Esophagus squamous epithelium (tissue), 4 donors: ENCODE measurements at regions not wholly inside any gene's neighbourhood (a gene's known extent, or its start where the extent isn't known, plus 50 kb on each side); places are given as distances from the start of the nearest gene placed in this dataset.

Experiments used
- POLR2A ChIP-seq, 4 donors: fragments of 450-650 bp; IDR thresholded peaks; one replicate each; pipeline ENCODE4 v1.6.1; 2017; ENCODE audit warnings: antibody characterized with exemption in 4 of 4, mild to moderate bottlenecking in 4 of 4, moderate library complexity in 3 of 4
- TF ChIP-seq, protein P1 (sequence below), 6 experiments: fragments of 450-650 bp in 4 of 6; fragments of 200-600 bp in 2 of 6; sonication (generic) in 2 of 6; IDR thresholded peaks; one replicate each; pipeline ENCODE4 v1.5.1; 2016 to 2019; ENCODE audit warnings: antibody characterized with exemption in 6 of 6, mild to moderate bottlenecking in 4 of 6, moderate library complexity in 4 of 6

DNA sequence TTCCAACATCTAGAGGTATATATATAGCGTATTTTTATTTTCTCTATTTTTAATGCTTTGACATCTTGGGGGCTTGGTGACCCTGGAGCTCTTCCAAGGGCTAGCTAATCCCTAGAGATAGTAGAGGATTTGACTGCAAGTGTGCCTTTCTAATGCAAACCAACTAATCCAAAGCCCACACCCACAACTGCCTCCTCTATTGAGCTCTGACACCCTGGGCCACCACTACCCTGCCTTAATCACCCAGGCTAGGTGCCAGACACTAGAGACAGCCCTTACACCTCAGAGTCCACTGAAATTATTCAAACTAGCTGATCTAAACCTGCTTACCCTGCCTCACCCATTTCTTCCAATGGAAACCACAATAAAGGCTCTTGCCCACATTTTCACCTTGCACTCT is 69.6 kb upstream of the ATXN3L start:
- TF ChIP-seq POLR2A (IDR thresholded peaks at IDR 0.05) = no peak
- TF ChIP-seq, protein P1, sequence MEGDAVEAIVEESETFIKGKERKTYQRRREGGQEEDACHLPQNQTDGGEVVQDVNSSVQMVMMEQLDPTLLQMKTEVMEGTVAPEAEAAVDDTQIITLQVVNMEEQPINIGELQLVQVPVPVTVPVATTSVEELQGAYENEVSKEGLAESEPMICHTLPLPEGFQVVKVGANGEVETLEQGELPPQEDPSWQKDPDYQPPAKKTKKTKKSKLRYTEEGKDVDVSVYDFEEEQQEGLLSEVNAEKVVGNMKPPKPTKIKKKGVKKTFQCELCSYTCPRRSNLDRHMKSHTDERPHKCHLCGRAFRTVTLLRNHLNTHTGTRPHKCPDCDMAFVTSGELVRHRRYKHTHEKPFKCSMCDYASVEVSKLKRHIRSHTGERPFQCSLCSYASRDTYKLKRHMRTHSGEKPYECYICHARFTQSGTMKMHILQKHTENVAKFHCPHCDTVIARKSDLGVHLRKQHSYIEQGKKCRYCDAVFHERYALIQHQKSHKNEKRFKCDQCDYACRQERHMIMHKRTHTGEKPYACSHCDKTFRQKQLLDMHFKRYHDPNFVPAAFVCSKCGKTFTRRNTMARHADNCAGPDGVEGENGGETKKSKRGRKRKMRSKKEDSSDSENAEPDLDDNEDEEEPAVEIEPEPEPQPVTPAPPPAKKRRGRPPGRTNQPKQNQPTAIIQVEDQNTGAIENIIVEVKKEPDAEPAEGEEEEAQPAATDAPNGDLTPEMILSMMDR (IDR thresholded peaks at IDR 0.05) = no peak
